NCI-H82 treated with DMSO at 0.1 percent for 48 hours (cell line): ENCODE measurements at regions not wholly inside any gene's neighbourhood (a gene's known extent, or its start where the extent isn't known, plus 50 kb on each side); places are given as distances from the start of the nearest gene placed in this dataset.
"Not testable (repeated sequence)": the region's sequence is repeated elsewhere in the genome, so short reads cannot be mapped to it uniquely, and the experiment has no call there.

Source experiments
- DNase-seq: peaks from one replicate; lab custom pipeline; 2025; ENCODE audit not compliant: unreplicated experiment; lab: John Stamatoyannopoulos, UW

DNA sequence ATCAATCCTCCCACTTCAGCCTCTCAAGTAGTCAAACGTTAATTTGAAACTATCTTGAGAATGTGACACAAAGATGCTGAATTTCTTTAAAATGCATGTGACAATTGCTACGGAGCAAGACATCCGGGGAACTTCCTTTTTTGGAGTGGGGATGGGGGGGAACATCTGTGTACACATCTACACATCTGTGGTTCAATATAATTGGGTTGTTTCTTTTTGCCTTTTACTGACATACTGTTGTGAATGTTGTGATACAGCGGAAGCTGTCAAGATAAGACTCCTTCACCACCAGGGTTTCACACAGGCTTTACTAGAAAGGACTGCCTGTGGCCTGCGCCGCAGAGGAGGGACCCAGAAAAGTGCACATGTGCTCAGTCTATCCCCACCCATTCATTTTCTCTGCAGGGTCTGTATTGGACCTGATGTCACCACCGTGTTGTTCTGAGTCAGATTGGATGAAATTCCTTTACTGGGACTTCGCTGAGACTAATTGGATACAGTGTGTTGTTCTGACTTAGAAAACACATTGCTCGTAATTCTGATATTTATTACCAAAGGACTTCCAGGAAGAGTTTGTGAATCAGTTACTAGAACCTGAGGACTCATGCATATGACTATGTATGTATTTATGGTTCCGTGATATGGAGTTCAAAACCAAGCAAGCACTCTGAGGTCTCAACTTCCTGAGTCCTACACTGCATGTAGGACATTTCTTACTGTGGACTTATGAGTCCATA lies 98.7 kb upstream of the SGK1 start:
- DNase-seq: no peak

DNA sequence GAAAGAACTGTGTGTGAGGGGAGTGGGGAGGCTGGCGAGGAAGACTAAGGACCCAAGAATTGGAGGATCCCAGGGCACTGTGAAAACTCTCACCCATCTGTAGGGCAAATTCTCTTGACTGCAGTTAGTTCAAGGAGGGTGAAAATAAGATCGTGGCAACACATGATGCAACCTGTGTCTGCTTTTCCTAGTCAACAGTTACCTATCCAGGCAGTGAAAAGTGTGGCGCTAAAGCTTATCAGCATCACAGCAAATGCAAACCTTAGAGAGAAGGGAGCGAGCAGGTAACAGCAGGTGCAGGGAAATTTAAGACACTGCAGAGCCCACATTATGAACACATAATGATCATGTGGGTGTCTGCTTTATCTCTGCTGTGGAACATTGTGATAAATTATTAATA lies 97.7 kb upstream of the SGK1 start:
- DNase-seq: no peak

DNA sequence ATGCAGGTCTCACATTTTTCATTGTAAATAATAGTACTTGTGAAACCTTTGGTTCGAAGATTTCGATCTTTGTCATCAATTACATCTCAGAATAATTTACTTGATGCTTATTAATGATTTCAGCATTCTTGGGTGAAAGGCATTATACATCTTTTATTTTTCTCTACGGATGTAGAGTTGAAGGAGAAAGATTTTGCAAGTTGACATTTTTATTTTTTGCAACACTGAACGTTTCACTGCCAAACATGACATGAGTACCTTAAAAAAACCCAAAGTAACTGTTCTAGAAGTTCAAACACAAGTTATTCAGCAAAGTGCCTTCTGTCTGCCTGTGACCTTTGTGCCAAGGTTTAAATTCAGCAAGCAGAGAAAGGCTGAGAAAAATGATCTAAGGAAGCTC lies 97.3 kb upstream of the SGK1 start:
- DNase-seq: no peak

DNA sequence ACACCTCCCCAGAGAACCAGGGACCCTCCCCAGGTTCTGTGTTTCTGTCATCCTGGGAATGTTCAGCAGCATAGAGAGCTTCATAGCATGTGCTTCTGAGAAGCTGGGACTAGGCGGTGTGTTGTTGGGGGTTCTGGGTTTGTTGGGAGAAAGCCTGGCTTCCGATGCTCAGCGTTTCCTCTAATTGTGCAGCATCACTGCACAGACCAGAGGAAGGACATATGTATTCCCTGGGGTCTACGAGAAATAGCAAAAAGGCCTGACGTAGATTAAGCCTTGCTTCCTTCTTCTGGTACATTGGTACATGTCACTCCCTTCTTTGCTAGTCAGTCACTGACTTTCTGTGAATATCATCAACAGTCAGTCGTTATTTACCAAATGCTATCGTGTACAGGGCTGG lies 96.9 kb upstream of the SGK1 start:
- no peak for DNase-seq

DNA sequence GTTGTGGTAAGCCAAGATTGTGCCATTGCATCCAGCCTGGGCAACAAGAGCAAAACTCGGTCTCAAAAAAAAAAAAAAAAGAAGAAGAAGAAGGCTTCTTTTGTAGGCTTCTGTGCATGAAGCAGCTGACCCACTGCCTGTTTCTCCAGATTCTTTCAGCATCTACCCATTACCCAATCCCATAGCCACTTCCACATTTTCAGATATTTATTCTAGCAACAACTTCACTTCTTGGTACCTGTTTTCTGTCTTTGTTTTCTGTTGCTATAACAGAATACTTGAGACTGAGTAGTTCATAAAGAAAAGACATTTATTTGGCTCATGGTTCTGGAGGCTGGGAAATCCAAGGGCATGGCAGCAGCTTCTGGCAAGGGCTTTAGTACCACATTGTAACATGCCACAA lies 95.3 kb upstream of the SGK1 start:
- DNase-seq: no peak

DNA sequence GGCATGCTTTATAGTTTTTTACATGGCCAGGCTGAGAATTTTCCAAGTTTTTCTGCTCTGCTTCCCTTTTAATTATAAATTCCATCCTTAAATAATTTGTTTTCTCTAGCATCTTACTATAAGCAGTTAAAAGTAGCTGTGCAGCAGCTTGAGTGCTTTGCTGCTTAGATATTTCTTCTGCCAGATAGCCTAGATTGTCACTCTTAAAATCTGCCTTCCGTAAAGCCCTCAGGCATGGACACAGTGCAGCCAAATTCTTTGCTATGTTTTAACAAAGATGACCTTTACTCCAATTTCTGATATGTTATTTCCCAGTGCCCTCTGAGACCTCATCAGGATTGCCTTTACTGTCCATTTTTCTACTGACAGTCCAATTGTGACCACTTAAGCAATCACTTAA lies 92.6 kb upstream of the SGK1 start:
- DNase-seq: no peak

DNA sequence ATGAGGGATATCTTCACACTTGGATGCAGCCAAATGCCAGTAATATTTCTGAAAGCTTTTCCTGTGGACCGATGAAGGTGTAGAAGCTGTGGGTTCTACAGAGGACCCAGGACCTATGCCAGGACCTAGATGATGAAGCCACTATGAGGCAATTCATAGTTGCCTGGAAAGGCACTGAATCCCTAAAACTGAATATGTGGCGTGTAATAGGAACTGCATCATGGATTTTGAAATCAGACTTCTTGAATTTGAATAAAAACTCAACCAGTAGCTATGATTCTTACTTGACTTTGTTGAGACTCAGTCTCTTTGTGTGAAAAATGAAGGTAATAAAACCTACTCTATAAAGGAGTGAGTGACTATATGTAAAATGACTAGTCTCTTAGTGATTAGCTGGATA lies 89.9 kb upstream of the SGK1 start:
- DNase-seq: no peak

DNA sequence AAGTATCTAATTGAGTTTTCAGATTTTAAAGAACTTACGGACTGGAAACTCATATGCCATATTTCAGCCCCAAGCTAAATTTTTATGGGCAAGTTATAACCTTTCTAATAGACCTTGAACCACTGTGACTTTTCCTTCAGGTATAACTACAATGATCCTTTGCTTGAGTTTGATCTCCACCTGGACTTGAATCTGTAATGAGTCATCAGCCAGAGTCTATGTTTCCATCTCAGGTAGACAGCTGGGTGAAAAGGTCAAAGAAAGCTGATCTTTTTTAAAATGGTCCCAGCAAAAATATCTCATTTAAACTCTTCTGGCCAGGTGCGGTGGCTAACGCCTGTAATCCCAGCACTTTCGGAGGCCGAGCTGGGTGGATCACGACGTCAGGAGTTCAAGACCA lies 88.4 kb upstream of the SGK1 start:
- no peak for DNase-seq

DNA sequence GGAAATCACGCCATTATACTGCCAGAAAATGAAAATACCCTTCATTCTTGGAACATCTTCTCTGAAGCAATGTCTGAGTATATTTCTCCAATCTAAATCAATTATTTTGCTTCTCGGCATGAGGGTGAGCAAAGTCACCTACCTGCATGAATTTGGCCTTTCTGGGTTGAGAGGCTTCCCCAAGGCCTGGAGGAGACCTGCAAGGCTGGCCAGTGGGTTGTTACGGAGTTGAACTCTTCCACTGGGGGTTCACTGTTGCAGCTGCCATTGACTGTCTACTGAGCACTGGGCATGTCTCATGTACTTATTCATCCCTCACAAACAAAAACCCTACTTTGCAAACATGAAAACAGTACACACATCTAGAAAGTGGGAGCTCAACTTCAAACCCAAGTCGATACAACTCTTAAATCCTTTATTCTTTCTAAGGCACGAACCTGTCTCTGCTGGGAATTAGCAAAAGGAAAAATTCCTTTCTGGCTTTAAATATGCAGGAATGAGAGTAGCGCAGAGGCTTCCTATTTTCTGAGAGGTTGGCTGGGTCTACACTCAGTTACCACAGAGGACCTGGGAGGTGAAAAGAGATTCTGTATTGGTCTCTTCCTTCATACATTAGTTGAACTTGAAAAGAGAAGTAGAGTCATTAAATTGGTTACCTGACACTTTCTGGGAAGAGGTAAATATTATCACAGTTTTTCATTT lies 87.6 kb upstream of the SGK1 start:
- no peak for DNase-seq

DNA sequence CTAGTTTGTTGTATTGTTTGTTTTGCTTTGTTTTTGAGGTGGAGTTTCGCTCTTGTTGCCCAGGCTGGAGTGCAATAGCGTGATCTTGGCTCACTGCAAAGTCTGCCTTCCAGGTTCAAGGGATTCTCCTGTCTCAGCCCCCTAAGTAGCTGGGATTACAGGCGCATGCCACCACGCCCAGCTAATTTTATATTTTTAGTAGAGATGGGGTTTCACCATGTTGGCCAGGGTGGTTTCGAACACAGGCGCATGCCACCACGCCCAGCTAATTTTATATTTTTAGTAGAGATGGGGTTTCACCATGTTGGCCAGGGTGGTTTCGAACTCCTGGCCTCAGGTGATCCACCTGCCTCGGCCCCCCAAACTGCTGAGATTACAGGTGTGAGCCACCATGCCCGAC lies 85.4 kb upstream of the SGK1 start:
- not testable (repeated sequence) for DNase-seq

DNA sequence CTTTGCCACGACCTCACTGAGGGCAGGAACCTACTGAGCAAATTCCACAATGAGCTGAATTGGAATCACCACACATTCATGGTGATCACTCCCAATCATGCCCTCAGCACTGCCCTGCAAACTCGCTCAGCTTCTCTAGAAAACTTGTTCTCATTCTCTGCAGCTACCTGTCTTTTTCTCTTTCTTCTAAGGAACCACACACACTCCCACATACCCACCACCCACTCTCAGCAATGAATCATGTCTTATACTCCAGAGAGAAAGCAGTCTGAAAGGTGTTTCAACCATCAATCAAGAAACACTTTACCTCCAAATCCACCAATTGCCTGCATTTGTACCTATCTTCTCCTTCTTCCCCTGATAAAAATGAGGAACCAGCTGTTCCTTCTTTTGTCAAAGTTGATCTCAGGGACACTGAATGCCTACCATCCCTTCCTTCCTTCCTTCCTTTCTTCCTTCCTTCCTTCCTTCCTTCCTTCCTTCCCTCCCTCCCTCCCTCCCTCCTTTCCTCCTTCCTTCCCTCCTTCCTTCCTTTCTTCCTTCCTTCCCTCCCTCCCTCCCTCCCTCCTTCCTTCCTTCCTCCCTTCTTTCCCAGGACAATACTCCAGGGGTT lies 84.6 kb upstream of the SGK1 start:
- no peak for DNase-seq

DNA sequence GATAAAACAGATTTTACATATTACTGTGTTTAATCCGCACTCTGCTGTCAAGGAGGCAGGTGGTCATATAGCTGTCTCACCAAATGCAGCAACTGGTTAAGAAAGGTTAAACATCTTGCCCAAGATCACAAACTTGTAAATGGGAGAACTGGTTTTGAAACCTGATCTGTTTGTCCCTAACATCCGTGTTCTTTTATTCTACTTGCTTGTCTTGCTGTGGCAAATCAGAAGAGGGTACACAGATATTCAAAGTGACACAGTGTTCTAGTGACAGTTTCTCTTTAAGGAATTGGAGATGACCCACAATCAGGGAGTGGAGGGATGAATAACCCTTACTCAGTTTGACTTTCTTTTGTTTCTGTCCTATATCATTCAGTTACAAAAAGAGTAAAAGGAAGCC lies 83.0 kb upstream of the SGK1 start:
- DNase-seq: no peak

DNA sequence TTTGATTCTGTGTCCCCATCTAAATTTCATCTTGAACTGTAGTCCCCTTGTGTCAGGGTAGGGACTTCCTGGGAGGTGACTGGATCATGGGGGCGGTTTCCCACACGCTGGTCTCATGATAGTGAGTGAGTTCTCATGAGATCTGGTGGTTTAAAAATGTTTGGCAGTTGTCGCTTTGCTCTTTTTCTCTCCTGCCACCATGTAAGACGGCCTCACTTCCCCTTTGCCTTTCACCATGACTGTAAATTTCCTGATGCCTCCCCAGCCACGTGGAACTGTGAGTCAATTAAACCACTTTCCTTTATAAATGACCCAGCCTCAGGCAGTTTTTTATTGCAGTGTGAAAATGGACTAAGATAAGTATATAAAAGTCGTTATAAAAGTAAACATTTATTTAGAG lies 80.5 kb upstream of the SGK1 start:
- no peak for DNase-seq

DNA sequence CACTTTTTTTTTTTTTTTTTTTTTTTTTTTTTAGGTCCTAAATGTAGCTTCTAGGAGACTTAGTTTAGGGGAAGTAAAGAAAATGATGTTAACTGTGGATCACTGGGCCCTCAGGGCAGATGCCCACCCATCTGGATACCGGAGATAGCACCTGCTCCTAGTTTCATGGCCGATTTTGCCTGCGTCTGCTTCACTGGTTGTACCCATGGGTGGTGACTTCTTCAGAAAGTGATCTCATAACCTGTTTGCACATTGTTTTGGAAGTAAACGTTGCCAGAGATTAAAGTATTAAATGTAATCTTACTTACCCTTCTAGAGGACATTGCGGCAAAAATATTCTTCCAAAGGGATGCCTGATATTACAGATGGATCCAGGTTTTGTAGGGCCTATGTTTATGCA lies 79.8 kb upstream of the SGK1 start:
- no peak for DNase-seq

DNA sequence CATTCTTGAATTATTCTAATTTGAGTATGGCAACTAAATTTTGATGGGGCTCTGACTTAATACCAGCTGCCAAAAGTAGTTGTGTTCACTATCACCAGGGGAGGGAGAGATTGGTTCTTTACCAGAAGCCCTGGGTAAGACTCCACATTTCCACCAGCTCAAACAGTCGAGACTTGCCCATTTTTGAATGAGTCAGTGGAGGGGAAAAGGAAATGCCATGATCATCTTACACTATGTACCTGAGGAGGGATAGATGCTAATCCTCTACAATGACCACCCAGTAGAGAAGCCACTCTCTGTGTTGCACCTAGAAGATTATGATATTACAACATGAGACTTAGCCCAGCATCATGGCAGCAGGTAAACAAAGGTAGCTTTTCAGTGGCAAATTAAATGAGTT lies 77.0 kb upstream of the SGK1 start:
- no peak for DNase-seq

DNA sequence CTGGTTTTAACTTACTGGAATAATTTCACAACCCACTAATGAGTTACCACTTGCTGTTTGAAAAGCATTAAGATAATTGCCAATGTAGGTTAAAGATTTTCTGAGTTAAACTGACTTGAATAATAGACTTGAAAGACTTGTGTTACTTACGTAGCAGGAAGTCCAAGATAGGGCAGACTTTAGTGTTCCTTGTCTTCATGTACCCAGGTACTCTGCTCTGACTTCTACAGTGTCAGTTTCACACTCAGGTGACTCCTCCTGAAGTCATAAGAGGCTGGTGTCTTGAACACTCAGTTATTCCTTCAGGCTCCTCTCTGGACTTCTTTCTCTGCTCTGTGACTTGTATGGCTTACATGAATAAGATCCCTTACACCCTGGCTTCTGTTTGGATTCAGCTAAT lies 76.3 kb upstream of the SGK1 start:
- no peak for DNase-seq

DNA sequence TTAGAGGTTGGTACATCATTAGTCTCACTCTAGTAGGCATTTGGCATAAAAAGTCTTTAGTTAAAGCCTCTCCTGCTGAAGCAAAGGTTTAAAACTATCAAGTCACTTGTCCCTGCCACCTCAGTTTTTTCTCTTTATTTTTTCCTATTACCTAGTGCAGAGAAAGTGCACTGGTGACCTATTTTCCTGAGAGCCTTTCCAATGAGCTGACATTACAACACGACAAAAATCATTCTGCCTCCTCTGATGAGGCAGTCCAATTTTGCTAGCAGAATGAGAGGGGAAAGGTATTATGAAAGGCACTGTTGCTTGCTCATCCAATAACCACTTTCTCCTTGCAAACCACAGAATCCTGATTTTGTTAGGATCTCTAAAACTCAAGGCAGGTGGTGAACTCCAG lies 73.3 kb upstream of the SGK1 start:
- DNase-seq: no peak

DNA sequence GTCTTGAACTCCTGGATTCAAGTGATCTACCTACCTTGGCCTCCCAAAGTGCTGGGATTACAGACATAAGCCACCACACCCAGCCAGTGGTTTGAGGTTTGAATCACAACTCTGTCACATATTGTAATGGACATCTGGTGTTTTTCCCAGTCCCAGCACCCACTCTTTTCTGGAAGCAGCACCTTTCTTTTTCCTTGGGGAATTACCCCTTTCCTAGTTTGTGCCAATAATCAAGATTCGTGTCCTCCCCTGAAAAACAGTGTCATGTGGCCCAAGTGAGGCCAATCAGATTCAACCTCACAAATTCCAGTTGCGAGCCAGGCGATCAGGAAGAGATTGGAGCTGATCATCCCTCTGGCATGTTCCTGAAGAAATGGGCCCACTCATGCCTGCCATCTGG lies 71.7 kb upstream of the SGK1 start:
- DNase-seq: no peak

DNA sequence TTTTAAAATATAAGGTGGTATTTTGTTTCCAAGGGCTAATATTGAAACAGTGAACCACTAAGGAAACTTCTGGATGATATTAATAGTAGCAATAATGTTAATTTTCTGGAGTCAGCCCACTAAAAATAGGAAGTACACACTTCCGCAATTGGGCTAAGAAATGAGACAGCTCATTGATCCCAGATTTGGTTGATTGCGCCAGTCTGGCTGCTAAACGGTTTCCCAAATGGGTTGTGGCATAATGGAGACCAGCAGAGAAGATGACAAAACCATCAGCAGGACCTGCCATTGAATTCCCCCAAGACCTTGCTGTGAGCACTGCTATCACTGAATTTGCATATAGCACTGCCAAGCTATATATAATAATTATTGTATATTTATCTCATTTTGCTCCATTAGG lies 71.2 kb upstream of the SGK1 start:
- DNase-seq: no peak

DNA sequence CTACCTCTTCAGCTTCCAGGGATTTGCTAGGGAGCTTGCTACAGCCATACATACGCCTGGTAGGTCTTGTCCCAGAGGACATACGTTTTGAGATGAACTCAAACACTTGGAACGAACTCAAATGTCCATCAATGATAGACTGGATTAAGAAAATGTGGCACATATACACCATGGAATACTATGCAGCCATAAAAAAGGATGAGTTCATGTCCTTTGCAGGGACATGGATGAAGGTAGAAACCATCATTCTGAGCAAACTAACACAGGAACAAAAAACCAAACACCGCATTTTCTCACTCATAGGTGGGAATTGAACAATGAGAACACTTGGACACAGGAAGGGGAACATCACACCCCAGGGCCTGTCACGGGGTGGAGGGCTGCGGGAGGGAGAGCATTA lies 68.6 kb upstream of the SGK1 start:
- not testable (repeated sequence) for DNase-seq

DNA sequence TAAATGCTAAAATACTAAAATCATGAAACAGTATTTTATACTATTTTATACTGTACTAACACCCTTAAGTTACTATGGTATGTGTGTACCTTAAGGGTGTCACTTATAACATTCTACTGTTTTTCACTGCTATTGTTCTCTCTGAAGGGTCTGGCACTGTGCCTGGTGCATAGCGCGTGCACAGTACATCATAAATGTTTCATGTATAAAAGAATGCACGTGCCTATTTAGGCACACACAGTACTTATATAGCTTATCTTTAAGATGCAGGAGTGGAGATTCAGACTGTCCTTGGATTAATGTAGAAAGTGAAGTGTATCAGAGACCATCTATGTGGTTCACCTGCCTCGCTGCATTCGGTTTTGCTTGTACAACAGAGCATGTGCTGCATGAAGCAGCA lies 64.0 kb upstream of the SGK1 start:
- DNase-seq: no peak

DNA sequence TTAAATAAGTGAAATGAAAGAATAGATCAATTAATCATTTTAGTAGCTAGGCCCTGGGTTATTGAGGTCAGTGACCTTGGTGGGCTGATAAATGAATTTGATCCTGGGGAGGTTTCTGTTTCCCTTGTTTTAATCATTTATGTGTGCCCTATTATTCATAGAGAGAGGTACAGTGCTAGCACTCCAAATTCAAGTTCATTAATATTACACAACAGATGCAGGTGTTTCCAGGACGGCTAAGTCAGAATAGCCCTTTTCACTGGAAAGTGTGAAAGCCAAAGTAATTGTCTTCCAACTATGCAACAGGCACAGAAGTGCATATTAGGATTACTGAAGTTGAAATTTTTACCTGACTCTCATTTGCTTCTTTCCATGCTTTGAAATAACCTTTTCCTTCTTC lies 61.7 kb upstream of the SGK1 start:
- DNase-seq: no peak

DNA sequence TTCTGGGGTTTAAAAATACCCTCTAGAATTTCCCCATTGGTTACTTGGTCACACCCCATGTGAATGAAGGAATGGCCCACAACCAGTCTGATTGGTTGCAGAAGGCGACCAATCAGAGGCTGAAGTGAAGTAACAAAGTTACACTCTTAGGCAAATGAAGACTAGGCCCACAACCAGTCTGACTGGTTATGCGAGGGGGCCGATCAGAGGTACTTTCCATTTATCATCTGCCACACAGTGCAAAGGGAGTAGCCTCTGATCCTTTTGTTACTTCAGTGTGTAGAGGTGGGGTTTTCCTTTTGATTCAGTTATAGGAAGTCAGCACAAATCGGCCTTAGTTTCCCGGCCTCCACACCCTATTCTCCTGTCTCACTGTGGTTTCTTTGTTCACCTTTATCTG lies 61.2 kb upstream of the SGK1 start:
- no peak for DNase-seq
